Non-pigmented ciliary epithelial cell (primary cell): ENCODE measurements at regions not wholly inside any gene's neighbourhood (a gene's known extent, or its start where the extent isn't known, plus 50 kb on each side); places are given as distances from the start of the nearest gene placed in this dataset.
"Not testable (repeated sequence)": the region's sequence is repeated elsewhere in the genome, so short reads cannot be mapped to it uniquely, and the experiment has no call there.

Experiments used
- DNase-seq: peaks from one replicate; pipeline ENCODE4 v3.0.0-alpha.2; 2010; ENCODE audit warnings: low read depth

GRCh38 chr10:36448760-36449691 is 676.4 kb upstream of the ANKRD30A start:
- DNase-seq, result no peak

- DNase-seq, result no peak
Observed at GRCh38 chr10:36446881-36447280, 678.5 kb upstream of the ANKRD30A start.

GRCh38 chr10:36443233-36443632 is 682.2 kb upstream of the ANKRD30A start:
- DNase-seq, result no peak

- no peak for DNase-seq
Observed at GRCh38 chr10:36441557-36441956, 683.8 kb upstream of the ANKRD30A start.

GRCh38 chr10:36440539-36440938 is 684.9 kb upstream of the ANKRD30A start:
- DNase-seq, result no peak

GRCh38 chr10:36437367-36437766 is 688.0 kb upstream of the ANKRD30A start:
- DNase-seq, result no peak

- no peak for DNase-seq
Observed at GRCh38 chr10:36428507-36428906, 696.9 kb upstream of the ANKRD30A start.

GRCh38 chr10:36425131-36425797 is 700.1 kb upstream of the ANKRD30A start:
- no peak for DNase-seq

GRCh38 chr10:36424502-36424901 is 700.9 kb upstream of the ANKRD30A start:
- DNase-seq, result no peak

- DNase-seq, result no peak
Observed at GRCh38 chr10:36423821-36424248, 701.6 kb upstream of the ANKRD30A start.

- DNase-seq, result no peak
Observed at GRCh38 chr10:36421992-36422391, 703.4 kb upstream of the ANKRD30A start.

GRCh38 chr10:36416513-36416912 is 708.9 kb upstream of the ANKRD30A start:
- DNase-seq, result no peak

GRCh38 chr10:36412942-36413341 is 712.5 kb upstream of the ANKRD30A start:
- no peak for DNase-seq

GRCh38 chr10:36400238-36400637 is 725.2 kb upstream of the ANKRD30A start:
- not testable (repeated sequence) for DNase-seq

GRCh38 chr10:36393801-36394200 is 731.6 kb upstream of the ANKRD30A start:
- no peak for DNase-seq

GRCh38 chr10:36391405-36391804 is 734.0 kb upstream of the ANKRD30A start:
- DNase-seq, result no peak

GRCh38 chr10:36390221-36390620 is 735.2 kb upstream of the ANKRD30A start:
- no peak for DNase-seq

GRCh38 chr10:36388166-36388565 is 737.2 kb upstream of the ANKRD30A start:
- DNase-seq, result no peak

GRCh38 chr10:36385693-36386092 is 739.7 kb upstream of the ANKRD30A start:
- no peak for DNase-seq

GRCh38 chr10:36383349-36383748 is 741.3 kb upstream of the FZD8 start:
- DNase-seq, result no peak

GRCh38 chr10:36381748-36382147 is 739.7 kb upstream of the FZD8 start:
- no peak for DNase-seq

GRCh38 chr10:36380538-36380937 is 738.4 kb upstream of the FZD8 start:
- no peak for DNase-seq

- DNase-seq, result no peak
Observed at GRCh38 chr10:36375107-36375506, 733.0 kb upstream of the FZD8 start.
